Osteocyte (in vitro differentiated cells): ENCODE measurements at regions not wholly inside any gene's neighbourhood (a gene's known extent, or its start where the extent isn't known, plus 50 kb on each side); places are given as distances from the start of the nearest gene placed in this dataset.

Source experiments
- DNase-seq: peaks from one replicate; pipeline ENCODE4 v3.0.0; 2021; ENCODE audit warnings: mixed read lengths; ENCODE audit not compliant: unreplicated experiment; ENCODE audit errors: extremely low spot score
- H3K27ac Mint-ChIP-seq: one replicate; pipeline ENCODE4 v1.8.0; 2021; ENCODE audit warnings: mild to moderate bottlenecking, mixed read lengths; ENCODE audit not compliant: unreplicated experiment
- H3K27me3 Mint-ChIP-seq: one replicate; pipeline ENCODE4 v1.8.0; 2021; ENCODE audit warnings: mixed read lengths; ENCODE audit not compliant: unreplicated experiment
- H3K36me3 Mint-ChIP-seq: one replicate; pipeline ENCODE4 v1.8.0; 2021; ENCODE audit warnings: mixed read lengths; ENCODE audit not compliant: unreplicated experiment
- H3K4me1 Mint-ChIP-seq: one replicate; pipeline ENCODE4 v1.8.0; 2021; ENCODE audit warnings: mixed read lengths; ENCODE audit not compliant: unreplicated experiment
- H3K4me3 Mint-ChIP-seq: one replicate; pipeline ENCODE4 v1.8.0; 2021; ENCODE audit warnings: mild to moderate bottlenecking, moderate library complexity, mixed read lengths; ENCODE audit not compliant: unreplicated experiment
- H3K9me3 Mint-ChIP-seq: one replicate; pipeline ENCODE4 v1.8.0; 2021; ENCODE audit warnings: mixed read lengths; ENCODE audit not compliant: unreplicated experiment
- TF ChIP-seq, protein P1 (sequence below): fragments of 200-600 bp; sonication (generic); IDR thresholded peaks from 2 replicates; pipeline ENCODE4 v1.5.0; 2021; ENCODE audit warnings: antibody characterized with exemption, mild to moderate bottlenecking, moderate library complexity

DNA sequence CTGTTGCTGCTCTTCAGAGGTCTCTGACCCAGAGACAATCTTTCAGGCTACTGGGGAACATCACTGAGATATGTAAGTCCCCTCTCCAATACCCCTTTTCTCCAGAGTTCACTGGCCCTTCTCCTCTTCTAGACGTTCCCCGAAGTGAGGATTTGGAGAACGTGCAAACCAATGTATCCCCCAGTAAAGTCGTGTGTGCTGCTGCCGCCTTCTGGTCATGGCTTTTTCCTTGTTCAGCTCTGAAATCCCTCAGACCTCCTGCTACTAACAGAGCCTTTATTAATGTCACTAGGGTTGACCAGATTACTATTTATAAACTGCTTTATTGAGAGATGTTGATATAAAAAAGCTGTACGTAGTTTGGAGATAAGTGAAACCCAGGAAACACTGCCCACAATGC, 1028.6 kb downstream of the CDH9 start:
- Mint-ChIP-seq H3K9me3 (no peaks in the 10 kb centered on the region), H3K4me3 (no peak overlapping the region), H3K27me3 (no peaks in the 10 kb centered on the region), H3K36me3 (no peaks in the 10 kb centered on the region), H3K27ac (no peak overlapping the region), H3K4me1 (no peaks in the 10 kb centered on the region)
- no peak for DNase-seq
- TF ChIP-seq, protein P1, sequence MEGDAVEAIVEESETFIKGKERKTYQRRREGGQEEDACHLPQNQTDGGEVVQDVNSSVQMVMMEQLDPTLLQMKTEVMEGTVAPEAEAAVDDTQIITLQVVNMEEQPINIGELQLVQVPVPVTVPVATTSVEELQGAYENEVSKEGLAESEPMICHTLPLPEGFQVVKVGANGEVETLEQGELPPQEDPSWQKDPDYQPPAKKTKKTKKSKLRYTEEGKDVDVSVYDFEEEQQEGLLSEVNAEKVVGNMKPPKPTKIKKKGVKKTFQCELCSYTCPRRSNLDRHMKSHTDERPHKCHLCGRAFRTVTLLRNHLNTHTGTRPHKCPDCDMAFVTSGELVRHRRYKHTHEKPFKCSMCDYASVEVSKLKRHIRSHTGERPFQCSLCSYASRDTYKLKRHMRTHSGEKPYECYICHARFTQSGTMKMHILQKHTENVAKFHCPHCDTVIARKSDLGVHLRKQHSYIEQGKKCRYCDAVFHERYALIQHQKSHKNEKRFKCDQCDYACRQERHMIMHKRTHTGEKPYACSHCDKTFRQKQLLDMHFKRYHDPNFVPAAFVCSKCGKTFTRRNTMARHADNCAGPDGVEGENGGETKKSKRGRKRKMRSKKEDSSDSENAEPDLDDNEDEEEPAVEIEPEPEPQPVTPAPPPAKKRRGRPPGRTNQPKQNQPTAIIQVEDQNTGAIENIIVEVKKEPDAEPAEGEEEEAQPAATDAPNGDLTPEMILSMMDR: no peak

DNA sequence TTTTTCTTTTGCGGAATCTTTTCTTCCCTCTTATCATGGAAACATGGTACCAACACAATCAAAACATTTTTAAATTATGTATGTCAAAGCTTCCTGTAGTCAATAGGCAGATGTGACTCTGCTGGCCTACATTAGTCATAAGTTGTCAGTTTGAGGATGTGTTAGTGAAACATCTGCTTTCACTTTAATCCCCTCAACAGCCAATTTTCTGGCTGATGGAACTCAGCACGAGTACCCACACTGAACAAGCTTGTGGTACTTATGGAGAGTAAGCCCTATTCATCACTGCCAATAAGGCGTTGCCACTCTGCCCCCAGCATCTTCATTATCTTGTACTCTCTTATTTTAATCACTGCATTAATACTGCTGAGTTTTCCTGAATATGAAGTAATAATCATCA, 1034.4 kb downstream of the CDH9 start:
- Mint-ChIP-seq H3K4me3 (no peak overlapping the region), H3K27me3 (no peaks in the 10 kb centered on the region), H3K27ac (no peak overlapping the region), H3K9me3 (peaks cover 8% of the 10 kb centered on the region), H3K4me1 (no peaks in the 10 kb centered on the region), H3K36me3 (no peaks in the 10 kb centered on the region)
- TF ChIP-seq, protein P1: no peak
- no peak for DNase-seq

DNA sequence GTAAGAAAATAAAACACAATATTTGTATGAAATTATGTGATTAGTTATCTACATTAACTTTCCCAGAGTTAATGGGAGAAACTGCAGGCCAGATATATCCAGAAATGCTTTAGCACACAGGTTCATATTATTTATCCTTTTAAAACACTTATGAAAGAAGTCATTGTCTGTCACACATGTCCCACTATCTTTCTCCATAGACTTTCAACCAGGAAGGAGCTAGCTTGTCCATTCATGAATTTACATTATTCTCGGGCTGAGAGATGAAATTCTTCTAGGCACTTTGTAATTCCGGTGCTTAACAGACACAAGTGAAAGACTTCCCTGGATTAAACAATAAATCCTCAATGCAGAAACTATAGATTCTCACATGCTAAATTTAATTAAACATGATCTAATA, 1043.2 kb downstream of the CDH9 start:
- no peak overlapping the region for H3K4me3 Mint-ChIP-seq
- H3K27me3 Mint-ChIP-seq: no peaks in the 10 kb centered on the region
- H3K27ac Mint-ChIP-seq: no peak overlapping the region
- TF ChIP-seq, protein P1: no peak
- H3K9me3 Mint-ChIP-seq: peaks cover 22% of the 10 kb centered on the region
- no peaks in the 10 kb centered on the region for H3K4me1 Mint-ChIP-seq
- no peak for DNase-seq
- no peaks in the 10 kb centered on the region for H3K36me3 Mint-ChIP-seq

- no peak overlapping the region for H3K27ac Mint-ChIP-seq
- H3K4me3 Mint-ChIP-seq: no peak overlapping the region
- no peaks in the 10 kb centered on the region for H3K4me1 Mint-ChIP-seq
- H3K36me3 Mint-ChIP-seq: no peaks in the 10 kb centered on the region
- DNase-seq: no peak
- no peaks in the 10 kb centered on the region for H3K27me3 Mint-ChIP-seq
- peaks cover 14% of the 10 kb centered on the region for H3K9me3 Mint-ChIP-seq
- TF ChIP-seq, protein P1: no peak
These were observed 1044.7 kb downstream of the CDH9 start for GRCh38 chr5:25993701-25994100.

GRCh38 chr5:25991639-25992038, 1046.7 kb downstream of the CDH9 start:
- Mint-ChIP-seq H3K36me3 (no peaks in the 10 kb centered on the region), H3K4me1 (no peaks in the 10 kb centered on the region), H3K27me3 (no peaks in the 10 kb centered on the region), H3K9me3 (peaks cover 18% of the 10 kb centered on the region), H3K27ac (no peak overlapping the region), H3K4me3 (no peak overlapping the region)
- TF ChIP-seq, protein P1: no peak
- no peak for DNase-seq
